ENCODE measurements at regions not wholly inside any gene's neighbourhood (a gene's known extent, or its start where the extent isn't known, plus 50 kb on each side); places are given as distances from the start of the nearest gene placed in this dataset.

DNA sequence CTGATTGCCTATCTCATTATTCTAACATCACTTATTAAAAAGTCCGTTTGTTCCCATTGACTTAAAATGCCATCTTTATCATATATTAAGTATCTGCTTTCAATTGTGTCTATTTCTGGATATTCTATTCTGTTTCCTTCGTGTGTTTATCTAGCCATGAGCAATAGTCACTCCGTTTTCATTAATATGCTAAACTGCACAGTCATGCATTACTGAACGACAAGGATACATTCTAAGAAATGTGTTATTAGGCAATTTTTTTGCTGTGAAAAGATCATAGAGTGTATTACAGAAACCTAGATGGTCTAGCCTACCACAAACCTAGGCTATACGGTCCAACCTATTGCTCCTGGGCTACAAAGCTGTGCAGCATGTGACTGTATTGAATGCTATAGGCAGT lies 482.9 kb downstream of the IRX1 start:
- Histone ChIP-seq H3K4me1 (ENCODE audit: control insufficient read depth, insufficient read depth, low read length) (no peaks in the 10 kb centered on the region), H3K4me3 (ENCODE audit: low read depth, low read length) (no peak overlapping the region), H3K27ac (ENCODE audit: extremely low read depth, low read depth, low read length) (no peak overlapping the region), H3K36me3 (ENCODE audit: control insufficient read depth in 2 of 2, insufficient read depth in 1 of 2, low read length in 2 of 2) (no peaks in the 10 kb centered on the region), H3K9me3 (ENCODE audit: control insufficient read depth, insufficient read depth, low read depth, low read length) (no peaks in the 10 kb centered on the region)
- CTCF ChIA-PET = interaction anchor here (0.6 kb wide), 1 partner anchor 262 kb away, joined by 3 read pairs; no protein-coding TSS in a partner anchor
- POLR2A ChIA-PET = no interaction called here
- TF ChIP-seq ZNF155 (tag by site-specific recombination; IDR thresholded peaks at IDR 0.05) (no peak), PRDM6 (tag by site-specific recombination; IDR thresholded peaks at IDR 0.05) (no peak), PRDM10 (tag by site-specific recombination; IDR thresholded peaks at IDR 0.05) (no peak), ZNF302 (tag by site-specific recombination; IDR thresholded peaks at IDR 0.05; ENCODE audit: low read depth) (no peak), ZNF629 (tag by site-specific recombination; IDR thresholded peaks at IDR 0.05) (no peak), ZNF48 (tag by site-specific recombination; IDR thresholded peaks at IDR 0.05) (no peak), SCRT1 (tag by site-specific recombination; IDR thresholded peaks at IDR 0.05; ENCODE audit: borderline replicate concordance) (no peak), ZNF169 (tag by site-specific recombination; IDR thresholded peaks at IDR 0.05) (no peak), ZNF514 (tag by site-specific recombination; IDR thresholded peaks at IDR 0.05) (no peak), SETDB1 (IDR thresholded peaks at IDR 0.05; ENCODE audit: insufficient read length, low read length) (no peak), OVOL3 (tag by site-specific recombination; IDR thresholded peaks at IDR 0.05) (no peak), ZNF561 (tag by site-specific recombination; IDR thresholded peaks at IDR 0.05; ENCODE audit: borderline replicate concordance) (no peak), INSM2 (tag by site-specific recombination; IDR thresholded peaks at IDR 0.05) (no peak), KLF1 (tag by site-specific recombination; IDR thresholded peaks at IDR 0.05) (no peak), ZNF214 (tag by site-specific recombination; IDR thresholded peaks at IDR 0.05; ENCODE audit: borderline replicate concordance) (no peak), ZNF664 (tag by site-specific recombination; IDR thresholded peaks at IDR 0.05) (no peak), YY1 (tag by site-specific recombination; IDR thresholded peaks at IDR 0.05) (no peak), ZNF623 (tag by site-specific recombination; IDR thresholded peaks at IDR 0.05) (no peak)

- Histone ChIP-seq H3K36me3 (ENCODE audit: control insufficient read depth in 2 of 2, insufficient read depth in 1 of 2, low read length in 2 of 2) (no peaks in the 10 kb centered on the region), H3K9me3 (ENCODE audit: control insufficient read depth, insufficient read depth, low read depth, low read length) (no peaks in the 10 kb centered on the region), H3K4me3 (ENCODE audit: low read depth, low read length) (no peak overlapping the region), H3K4me1 (ENCODE audit: control insufficient read depth, insufficient read depth, low read length) (no peaks in the 10 kb centered on the region), H3K27ac (ENCODE audit: extremely low read depth, low read depth, low read length) (no peak overlapping the region)
- ChIA-PET CTCF (no interaction called here), POLR2A (no interaction called here)
- no peak for TF ChIP-seq ZNF112 (tag by site-specific recombination; IDR thresholded peaks at IDR 0.05)
- TF ChIP-seq ZNF341 (tag by site-specific recombination; IDR thresholded peaks at IDR 0.05; ENCODE audit: low read depth) = no peak
- TF ChIP-seq, protein P1, sequence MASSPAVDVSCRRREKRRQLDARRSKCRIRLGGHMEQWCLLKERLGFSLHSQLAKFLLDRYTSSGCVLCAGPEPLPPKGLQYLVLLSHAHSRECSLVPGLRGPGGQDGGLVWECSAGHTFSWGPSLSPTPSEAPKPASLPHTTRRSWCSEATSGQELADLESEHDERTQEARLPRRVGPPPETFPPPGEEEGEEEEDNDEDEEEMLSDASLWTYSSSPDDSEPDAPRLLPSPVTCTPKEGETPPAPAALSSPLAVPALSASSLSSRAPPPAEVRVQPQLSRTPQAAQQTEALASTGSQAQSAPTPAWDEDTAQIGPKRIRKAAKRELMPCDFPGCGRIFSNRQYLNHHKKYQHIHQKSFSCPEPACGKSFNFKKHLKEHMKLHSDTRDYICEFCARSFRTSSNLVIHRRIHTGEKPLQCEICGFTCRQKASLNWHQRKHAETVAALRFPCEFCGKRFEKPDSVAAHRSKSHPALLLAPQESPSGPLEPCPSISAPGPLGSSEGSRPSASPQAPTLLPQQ (tag by site-specific recombination; IDR thresholded peaks at IDR 0.05) = no peak
- no peak for TF ChIP-seq TCF7L2 (IDR thresholded peaks at IDR 0.05; ENCODE audit: borderline replicate concordance, low read depth, low read length)
- TF ChIP-seq ZNF544 (tag by site-specific recombination; IDR thresholded peaks at IDR 0.05) = no peak
- no peak for TF ChIP-seq KLF17 (tag by site-specific recombination; IDR thresholded peaks at IDR 0.05)
- TF ChIP-seq KLF7 (tag by site-specific recombination; IDR thresholded peaks at IDR 0.05; ENCODE audit: borderline replicate concordance) = no peak
- TF ChIP-seq YY1 (tag by site-specific recombination; IDR thresholded peaks at IDR 0.05) = no peak
- TF ChIP-seq KLF1 (tag by site-specific recombination; IDR thresholded peaks at IDR 0.05) = no peak
Measured at GRCh38 chr5:4079831-4080230, 484.2 kb downstream of the IRX1 start.
